KMS-11 (cell line): ENCODE measurements at regions not wholly inside any gene's neighbourhood (a gene's known extent, or its start where the extent isn't known, plus 50 kb on each side); places are given as distances from the start of the nearest gene placed in this dataset.

Experiments
- H2AFZ ChIP-seq: fragments of 200-600 bp; sonication (generic); 2 replicates; pipeline ENCODE4 v1.6.1; 2016; ENCODE audit warnings: antibody characterized with exemption, mixed run types, low read depth
- H3K27ac ChIP-seq: fragments of 200-600 bp; sonication (generic); 2 replicates; pipeline ENCODE4 v1.6.1; 2016; ENCODE audit warnings: mild to moderate bottlenecking, mixed run types
- H3K27me3 ChIP-seq: fragments of 200-600 bp; sonication (generic); 2 replicates; pipeline ENCODE4 v1.6.1; 2017; ENCODE audit warnings: mild to moderate bottlenecking, low read depth, mixed run types, moderate library complexity; ENCODE audit not compliant: insufficient read depth
- H3K36me3 ChIP-seq: fragments of 200-600 bp; sonication (generic); 2 replicates; pipeline ENCODE4 v1.6.1; 2017; ENCODE audit warnings: mild to moderate bottlenecking, mixed run types; ENCODE audit not compliant: insufficient read depth
- H3K4me1 ChIP-seq: fragments of 200-600 bp; sonication (generic); 2 replicates; pipeline ENCODE4 v1.6.1; 2016; ENCODE audit warnings: mild to moderate bottlenecking, low read depth, mixed run types; ENCODE audit not compliant: poor library complexity, severe bottlenecking
- H3K4me2 ChIP-seq: fragments of 200-600 bp; sonication (generic); 2 replicates; pipeline ENCODE4 v1.7.0; 2016; ENCODE audit warnings: mild to moderate bottlenecking, mixed run types
- H3K4me3 ChIP-seq: fragments of 200-600 bp; sonication (generic); IDR thresholded peaks from 2 replicates; pipeline ENCODE4 v1.6.1; 2017; ENCODE audit warnings: low read depth, low read length, mixed read lengths; ENCODE audit not compliant: insufficient read depth
- H3K79me2 ChIP-seq: fragments of 200-600 bp; sonication (generic); 2 replicates; pipeline ENCODE4 v1.6.1; 2016; ENCODE audit warnings: low read depth, mixed run types; ENCODE audit not compliant: insufficient read depth
- H3K9ac ChIP-seq: fragments of 200-600 bp; sonication (generic); 2 replicates; pipeline ENCODE4 v1.6.1; 2016; ENCODE audit warnings: mild to moderate bottlenecking, mixed run types
- H4K20me1 ChIP-seq: fragments of 200-600 bp; sonication (generic); 2 replicates; pipeline ENCODE4 v1.6.1; 2016; ENCODE audit warnings: mild to moderate bottlenecking, mixed run types; ENCODE audit not compliant: insufficient read depth
- CTCF ChIP-seq: fragments of 200-600 bp; sonication (generic); conservative IDR thresholded peaks from 2 replicates; pipeline ENCODE4 v1.6.1; 2017; ENCODE audit warnings: low read depth, mild to moderate bottlenecking, antibody characterized with exemption, low read length, moderate library complexity, mixed read lengths

GRCh38 chr1:90414201-90414600 lies 302.9 kb downstream of the BARHL2 start:
- H3K9ac ChIP-seq = no peak overlapping the region
- no peak overlapping the region for H3K27ac ChIP-seq
- no peaks in the 10 kb centered on the region for H3K79me2 ChIP-seq
- H2AFZ ChIP-seq = no peak overlapping the region
- no peak for TF ChIP-seq CTCF
- no peaks in the 10 kb centered on the region for H3K4me1 ChIP-seq
- H4K20me1 ChIP-seq = no peaks in the 10 kb centered on the region
- no peaks in the 10 kb centered on the region for H3K27me3 ChIP-seq
- no peaks in the 10 kb centered on the region for H3K36me3 ChIP-seq
- H3K4me3 ChIP-seq = no peak overlapping the region
- no peak overlapping the region for H3K4me2 ChIP-seq

GRCh38 chr1:90413519-90413918 lies 303.6 kb downstream of the BARHL2 start:
- Histone ChIP-seq H3K4me3 (no peak overlapping the region), H4K20me1 (no peaks in the 10 kb centered on the region), H3K9ac (no peak overlapping the region), H3K4me1 (no peaks in the 10 kb centered on the region), H3K27me3 (no peaks in the 10 kb centered on the region), H3K79me2 (no peaks in the 10 kb centered on the region), H3K4me2 (no peak overlapping the region), H3K36me3 (no peaks in the 10 kb centered on the region), H3K27ac (no peak overlapping the region), H2AFZ (no peak overlapping the region)
- no peak for TF ChIP-seq CTCF

- H3K79me2 ChIP-seq = no peaks in the 10 kb centered on the region
- no peak overlapping the region for H3K9ac ChIP-seq
- H4K20me1 ChIP-seq = no peaks in the 10 kb centered on the region
- no peak overlapping the region for H2AFZ ChIP-seq
- no peaks in the 10 kb centered on the region for H3K27me3 ChIP-seq
- H3K27ac ChIP-seq = no peak overlapping the region
- H3K4me3 ChIP-seq = no peak overlapping the region
- H3K36me3 ChIP-seq = no peaks in the 10 kb centered on the region
- TF ChIP-seq CTCF = no peak
- H3K4me2 ChIP-seq = no peak overlapping the region
- H3K4me1 ChIP-seq = no peaks in the 10 kb centered on the region
Observed at GRCh38 chr1:90412563-90412962, 304.5 kb downstream of the BARHL2 start.

- Histone ChIP-seq H4K20me1 (no peaks in the 10 kb centered on the region), H3K4me2 (no peak overlapping the region), H3K4me3 (no peak overlapping the region), H3K36me3 (no peaks in the 10 kb centered on the region), H3K27me3 (no peaks in the 10 kb centered on the region), H2AFZ (no peak overlapping the region), H3K9ac (no peak overlapping the region), H3K4me1 (no peaks in the 10 kb centered on the region), H3K27ac (no peak overlapping the region), H3K79me2 (no peaks in the 10 kb centered on the region)
- TF ChIP-seq CTCF = no peak
Observed at GRCh38 chr1:90411185-90411584, 305.9 kb downstream of the BARHL2 start.

- TF ChIP-seq CTCF = no peak
- Histone ChIP-seq H3K4me2 (no peak overlapping the region), H2AFZ (no peak overlapping the region), H3K4me3 (no peak overlapping the region), H3K79me2 (no peaks in the 10 kb centered on the region), H3K4me1 (no peaks in the 10 kb centered on the region), H3K36me3 (no peaks in the 10 kb centered on the region), H3K9ac (no peak overlapping the region), H4K20me1 (no peaks in the 10 kb centered on the region), H3K27ac (no peak overlapping the region), H3K27me3 (no peaks in the 10 kb centered on the region)
Observed at GRCh38 chr1:90407737-90408136, 309.4 kb downstream of the BARHL2 start.
